GM18870 (cell line): ENCODE measurements at regions not wholly inside any gene's neighbourhood (a gene's known extent, or its start where the extent isn't known, plus 50 kb on each side); places are given as distances from the start of the nearest gene placed in this dataset.
A peak's percentile ranks its signal among the peaks of the same experiment; 100 is the strongest.

Source experiments
- ATAC-seq: cut with Tn5 transposase; IDR thresholded peaks from one replicate; pipeline ENCODE4 v1.9.1; 2021; ENCODE audit warnings: moderate library complexity; ENCODE audit not compliant: unreplicated experiment

DNA sequence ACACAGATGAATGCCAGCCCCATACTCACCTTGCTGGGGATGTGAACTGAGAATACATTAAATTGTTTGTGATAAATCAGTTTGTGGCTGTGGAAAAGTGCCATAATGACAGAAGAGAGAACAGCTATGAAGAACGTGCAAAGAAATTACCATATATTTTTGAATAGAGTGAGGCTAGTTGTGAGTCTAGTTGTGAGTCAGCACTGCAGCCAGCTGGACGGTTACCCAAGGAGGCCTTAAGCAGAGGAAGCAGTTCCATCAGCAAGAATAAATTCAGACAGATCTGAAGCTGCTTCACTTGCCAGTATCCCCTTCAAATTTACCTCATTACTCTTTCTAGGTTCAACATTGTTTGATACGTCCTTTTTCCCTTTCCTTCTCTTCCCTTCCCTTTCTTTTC is 446.0 kb downstream of the MTRR start:
- no peak for ATAC-seq

DNA sequence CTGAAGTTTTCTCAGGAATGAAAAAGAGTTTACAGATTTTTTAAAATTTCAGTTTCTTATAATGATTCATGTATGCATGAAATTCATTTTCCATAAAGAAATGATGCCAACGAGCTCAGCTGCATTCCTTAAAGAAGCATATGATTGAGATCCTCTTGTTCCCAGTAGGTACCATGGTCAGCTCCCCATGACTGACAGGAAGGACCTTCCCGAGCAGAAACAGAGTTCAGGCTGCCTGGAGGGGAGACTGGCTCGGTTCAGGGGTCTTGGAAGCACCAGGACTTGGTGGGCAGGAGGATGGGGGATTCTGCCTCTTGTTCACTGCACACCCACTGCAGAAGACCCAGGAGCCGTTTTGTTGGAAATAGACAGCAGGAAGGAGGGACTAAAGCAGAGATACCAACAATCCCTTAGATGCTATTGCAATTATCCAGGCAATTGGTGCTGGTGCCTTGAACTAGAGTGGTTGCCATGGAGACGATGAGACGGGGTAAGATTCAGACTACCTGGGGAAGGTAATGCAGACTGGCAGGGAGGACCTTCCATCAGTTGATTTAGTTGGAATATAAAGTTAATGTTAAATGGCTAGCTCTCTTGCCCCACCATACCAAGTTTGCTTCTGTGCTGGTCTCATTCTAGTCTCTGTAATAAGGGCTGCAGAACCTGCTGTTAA is 447.8 kb downstream of the MTRR start:
- no peak for ATAC-seq

DNA sequence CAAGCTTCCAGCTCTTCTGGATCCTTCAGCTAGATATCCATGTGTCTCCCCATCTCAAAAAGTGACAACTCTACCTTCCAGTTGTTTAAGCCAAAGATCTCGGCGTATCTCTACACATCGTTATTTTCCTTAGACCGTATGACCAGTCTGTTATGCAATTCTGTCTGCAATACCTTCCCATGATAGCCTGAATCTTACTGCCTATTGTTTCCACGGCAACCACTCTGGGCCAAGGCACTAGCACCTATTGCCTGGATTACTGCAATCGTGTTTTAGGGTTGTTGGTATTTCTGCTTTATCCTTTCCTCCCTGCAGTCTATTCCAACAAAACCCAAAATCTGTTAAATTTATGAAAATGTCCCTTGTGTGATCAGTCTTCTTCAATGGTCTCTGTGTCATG is 448.4 kb downstream of the MTRR start:
- no peak for ATAC-seq

DNA sequence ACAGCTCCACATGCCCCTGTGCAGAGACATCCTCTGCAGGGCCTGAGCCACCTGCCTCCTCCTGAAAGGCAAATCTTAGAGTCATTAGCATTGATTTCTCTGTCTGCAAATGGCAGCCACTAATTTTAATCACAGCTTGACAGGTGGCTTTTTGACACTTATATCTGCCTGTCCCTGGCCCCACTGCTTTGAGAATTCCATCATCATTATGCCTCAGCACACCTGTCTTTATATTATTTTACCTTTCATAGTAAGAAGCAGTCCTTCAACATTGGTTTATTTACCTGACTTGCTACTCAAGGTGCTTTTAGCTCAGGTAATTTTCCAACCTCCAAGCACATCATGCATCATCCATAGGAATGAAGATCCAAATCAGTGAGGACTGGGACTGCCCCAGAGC is 451.3 kb downstream of the MTRR start:
- ATAC-seq, result no peak

DNA sequence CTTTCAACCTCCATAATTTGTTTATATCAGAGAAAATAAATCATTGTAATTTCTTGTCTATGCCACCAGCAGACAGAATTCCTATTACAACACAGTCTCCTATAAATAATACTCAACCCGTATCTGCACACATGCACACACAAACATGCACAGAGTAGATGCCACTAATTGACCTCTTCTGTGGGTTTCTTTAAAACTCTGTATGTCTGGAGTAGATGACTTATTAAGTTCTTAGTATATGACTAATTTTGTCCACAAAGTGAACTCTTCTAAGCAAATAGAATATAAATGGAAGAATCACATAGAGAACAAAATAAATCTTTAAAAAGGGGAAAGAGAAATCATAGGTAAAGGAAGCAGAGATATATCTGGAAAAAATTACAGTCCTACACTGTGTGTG is 452.3 kb downstream of the MTRR start:
- ATAC-seq, result no peak

DNA sequence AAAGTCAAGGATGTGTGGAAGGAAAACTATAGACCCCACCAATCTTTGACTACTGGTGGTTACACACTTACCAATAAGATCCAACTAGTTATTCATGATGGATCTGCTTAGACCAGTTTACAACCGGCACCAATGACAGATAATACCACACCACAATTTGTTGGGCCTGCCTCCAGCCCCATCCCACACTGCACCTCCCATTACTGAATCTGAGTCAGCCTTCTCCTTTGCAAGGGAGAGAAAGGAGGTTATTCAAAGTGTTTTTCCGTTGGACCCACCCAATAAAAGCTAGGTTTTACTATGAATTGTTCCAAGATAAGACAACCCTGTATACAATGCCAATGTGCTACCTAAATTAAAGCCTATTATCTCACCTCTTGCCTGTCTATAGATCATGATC is 453.5 kb downstream of the MTRR start:
- no peak for ATAC-seq

DNA sequence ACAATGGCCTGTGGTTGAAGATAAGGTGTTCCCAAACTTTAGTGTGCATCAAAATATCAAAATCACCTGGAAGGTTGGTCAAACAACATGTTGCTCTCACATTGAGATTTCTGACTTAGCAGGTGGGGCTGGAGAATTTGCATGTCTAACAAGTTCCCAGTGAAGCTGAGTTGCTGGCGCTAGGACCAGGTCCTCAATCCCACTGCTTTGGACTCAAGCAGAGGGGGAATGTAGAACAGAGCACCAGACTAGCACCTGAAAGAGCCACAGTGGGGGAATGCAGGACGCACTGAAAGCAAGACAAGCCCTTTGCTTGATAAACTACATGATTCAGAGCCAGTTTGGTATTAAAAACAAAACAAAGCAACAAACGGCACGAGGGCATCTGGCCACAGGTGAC is 458.1 kb downstream of the MTRR start:
- no peak for ATAC-seq

DNA sequence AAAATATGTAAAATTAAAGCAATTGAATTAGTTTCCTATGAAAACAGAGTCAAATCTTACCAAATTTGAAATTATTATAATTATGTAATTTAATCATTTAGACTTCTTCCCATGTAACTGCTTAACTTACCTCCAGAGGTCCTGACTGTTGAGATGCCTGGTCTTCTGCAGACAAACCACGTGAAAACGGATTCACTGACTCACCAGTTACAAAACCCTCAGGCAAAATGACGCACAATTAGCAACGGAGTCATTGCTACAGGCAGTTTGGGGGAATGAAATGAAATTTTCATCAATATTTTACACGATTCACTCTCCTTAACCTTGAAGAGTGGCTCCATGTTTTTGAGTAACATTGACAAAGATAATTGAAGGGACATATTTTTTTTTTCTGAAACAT is 460.8 kb downstream of the MTRR start:
- no peak for ATAC-seq

DNA sequence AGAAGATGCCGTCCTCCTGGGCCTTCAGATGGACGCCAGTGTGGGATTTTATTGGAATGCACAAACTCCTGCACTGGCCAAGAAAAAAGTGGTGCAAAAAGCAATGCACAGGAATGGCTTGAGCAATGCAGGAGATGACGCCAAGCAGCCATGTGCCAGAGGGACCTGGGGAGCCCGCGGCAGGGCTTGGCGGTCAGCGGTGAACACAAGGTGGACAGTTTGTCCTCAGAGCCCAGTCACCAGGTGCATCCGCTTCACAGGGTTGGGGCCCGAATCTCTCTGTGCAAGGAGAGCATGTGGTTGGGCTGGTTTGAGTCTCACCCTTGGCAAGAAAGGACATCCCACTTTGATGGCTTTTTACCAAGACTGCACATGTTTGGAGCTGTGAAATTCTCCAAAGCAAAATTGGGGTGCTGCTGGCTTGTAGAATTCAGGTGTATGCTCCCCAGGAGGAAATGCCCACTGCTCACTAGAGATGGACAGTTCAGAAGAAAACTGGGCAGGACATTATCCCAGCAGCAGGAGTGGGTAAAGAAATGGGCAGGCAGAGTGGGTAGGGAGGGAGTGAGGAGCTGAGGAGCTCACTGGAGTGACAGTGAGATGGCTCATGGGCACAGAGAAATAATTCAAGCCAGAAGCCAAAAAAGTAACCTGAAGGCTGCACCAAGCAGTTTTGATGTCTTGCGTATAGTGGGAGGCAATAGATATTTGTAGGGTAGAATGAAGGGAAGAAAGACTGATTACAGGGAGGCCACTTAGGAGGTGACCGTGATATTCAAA is 463.9 kb downstream of the MTRR start:
- ATAC-seq, result no peak

DNA sequence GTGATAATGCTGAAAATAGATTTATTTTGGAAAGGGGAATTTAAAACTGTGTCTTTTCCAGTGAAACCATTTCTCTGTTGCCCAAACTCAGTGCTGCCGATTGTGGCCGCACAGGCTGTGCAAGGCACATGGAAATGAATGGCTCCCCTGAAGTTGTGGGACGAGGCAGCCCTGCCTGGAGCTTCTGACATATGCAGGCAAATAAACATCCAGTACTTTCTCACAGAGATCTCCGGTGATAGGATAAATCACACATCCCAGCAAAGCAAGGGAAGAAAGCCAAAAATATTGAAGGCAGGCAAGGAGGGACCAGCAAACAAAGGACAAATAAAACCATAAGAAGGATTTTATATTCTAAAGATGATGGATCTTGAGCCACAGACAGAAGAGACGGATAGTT is 464.5 kb downstream of the MTRR start:
- no peak for ATAC-seq

DNA sequence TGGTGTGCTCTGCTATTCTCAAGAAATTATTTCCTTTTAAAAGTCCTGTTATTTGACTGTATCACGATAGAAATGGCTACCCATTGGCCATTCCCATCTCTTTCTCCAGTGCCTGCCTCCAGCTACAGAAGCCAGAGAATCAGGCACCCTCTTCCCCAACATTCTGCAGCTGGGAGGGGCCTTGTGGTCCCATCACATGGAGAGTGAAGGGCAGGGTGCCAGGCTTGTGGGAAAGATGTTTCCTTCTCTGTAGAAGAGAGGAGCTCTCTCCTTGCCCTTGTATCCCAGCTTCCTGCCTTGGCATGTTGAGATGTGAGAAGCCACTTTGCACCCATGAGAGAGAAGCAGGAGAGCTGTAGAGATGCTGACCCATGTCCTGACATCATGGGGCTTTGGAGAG is 465.0 kb downstream of the MTRR start:
- ATAC-seq, result no peak

DNA sequence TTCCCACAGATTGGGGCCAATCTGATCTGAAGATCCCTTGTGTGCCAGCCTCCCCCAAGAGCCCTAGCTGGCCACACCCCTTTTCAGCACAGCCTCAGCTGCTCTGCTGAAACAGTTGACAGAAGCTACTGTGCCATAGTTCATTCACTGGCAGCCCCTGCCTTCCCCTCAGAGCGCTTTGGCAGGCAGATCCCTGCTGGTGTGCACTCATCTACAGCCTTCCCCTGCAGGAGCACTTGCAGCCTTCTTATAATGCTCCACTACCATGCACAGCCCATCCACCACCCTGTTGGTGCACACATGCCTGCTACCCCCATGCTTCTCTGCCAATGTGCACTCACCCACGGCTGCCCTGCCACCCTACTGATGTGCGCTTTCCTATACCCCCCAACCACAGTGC is 471.3 kb downstream of the MTRR start:
- ATAC-seq, result no peak

DNA sequence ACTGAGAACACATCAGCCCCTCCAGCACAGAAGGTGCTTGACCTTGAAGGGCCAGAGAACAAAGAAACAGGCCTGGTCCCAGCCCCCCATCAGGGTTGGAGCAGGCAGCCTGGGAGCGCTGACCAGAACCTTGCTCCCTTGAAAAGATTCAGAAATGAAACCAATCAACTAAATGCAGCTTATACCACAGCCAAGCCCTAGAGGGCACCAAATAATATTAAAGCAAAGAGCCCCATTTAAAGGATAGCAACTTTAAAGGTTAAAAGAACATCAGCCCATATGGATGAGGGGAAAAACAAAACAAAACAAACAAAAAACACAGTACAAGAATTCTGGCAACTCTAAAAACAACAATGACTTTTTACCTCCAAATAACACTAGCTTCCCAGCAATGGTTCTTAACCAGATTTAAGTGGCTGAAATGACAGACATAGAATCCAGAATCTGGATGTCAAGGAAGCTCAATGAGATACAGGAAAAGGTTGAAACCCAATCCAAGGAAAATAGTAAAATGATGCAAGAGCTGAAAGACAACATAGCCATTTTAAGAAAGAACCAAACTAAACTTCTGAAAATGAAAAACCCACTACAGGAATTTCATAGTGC is 471.9 kb downstream of the MTRR start:
- no peak for ATAC-seq

DNA sequence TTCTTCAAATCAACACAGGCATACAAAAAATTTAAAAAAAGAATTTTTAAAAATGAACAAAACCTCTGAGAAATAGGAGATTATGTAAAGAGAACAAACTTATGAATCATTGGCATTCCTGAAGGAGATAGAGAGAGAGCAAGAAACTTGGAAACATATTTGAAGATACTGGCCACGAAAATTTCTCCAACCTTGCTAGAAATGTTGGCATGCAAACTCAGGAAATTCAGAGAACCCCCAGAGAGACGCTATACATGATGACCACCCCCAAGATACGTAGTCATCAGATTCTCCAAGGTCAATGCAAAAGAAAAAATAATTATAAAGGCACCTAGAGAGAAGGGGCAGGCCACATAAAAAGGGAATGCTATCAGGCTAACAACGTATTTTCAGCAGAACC is 472.5 kb downstream of the MTRR start:
- ATAC-seq, result no peak

DNA sequence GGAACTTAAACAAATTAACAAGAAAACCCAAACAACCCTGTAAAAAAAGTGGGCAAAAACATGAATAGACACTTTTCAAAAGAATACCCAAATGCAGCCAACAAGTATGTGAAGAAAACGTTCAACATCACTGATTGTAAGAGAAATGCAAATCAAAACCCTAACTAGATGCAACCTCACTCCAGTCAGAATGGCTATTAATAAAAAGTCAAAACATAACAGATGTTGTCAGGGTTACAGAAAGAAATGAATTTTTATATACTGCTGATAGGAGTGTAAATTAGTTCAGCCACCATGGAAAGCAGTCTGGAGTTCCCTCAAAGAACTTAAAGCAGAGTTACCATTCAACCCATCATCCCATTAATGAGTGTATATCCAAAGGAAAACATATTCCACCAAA is 479.0 kb downstream of the MTRR start:
- ATAC-seq, result no peak

DNA sequence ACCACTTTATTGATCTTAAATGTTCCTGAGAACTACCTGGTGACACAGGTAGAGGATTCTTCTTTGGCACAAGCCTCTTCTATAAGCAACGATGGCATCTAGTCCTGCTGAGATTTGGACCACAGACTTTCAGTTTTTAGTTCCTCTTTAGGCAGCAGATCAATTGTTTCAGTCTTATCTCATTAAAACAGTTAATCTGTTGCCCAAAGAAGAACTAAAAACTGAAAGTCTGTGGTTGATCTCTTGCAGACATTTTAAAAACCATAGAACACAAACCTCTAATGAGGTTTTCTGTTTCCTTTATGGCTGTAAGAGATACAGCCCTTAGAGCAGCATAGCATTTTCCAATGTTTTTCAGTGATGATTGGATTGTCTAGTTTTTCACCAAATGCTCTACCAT is 480.9 kb downstream of the MTRR start:
- ATAC-seq, result peak; percentile 99

DNA sequence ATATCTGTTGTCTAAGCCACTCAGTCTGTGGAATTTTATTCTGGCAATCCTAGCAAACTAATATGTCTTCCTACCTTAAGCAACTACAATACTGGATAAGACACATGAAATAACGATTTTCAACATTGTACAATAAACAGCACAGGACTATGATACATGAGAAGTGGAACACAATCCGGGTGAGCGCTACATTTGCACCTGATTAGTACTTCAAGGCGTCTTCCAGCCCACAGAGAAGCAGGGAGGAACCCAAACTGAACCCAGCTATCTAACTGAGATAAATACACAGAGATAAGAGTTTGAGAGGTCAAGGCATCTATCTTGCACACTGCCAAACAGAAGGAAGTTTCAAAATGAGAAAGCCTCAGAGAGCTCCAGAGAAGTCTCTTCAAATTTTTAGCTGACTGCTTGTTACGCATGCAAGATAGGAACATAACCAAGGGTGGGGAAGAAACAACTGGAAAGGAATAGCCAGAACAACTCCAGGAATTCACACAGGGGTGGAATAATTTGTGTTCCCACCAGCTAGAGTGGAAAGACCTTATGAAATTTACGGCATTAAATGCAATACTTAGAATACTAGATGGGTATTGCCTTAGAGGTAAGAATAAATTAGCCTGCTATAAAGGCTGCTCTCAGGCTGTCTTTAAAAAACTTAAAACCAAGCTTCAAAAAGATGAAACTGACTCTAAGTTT is 481.8 kb downstream of the MTRR start:
- ATAC-seq, result no peak

DNA sequence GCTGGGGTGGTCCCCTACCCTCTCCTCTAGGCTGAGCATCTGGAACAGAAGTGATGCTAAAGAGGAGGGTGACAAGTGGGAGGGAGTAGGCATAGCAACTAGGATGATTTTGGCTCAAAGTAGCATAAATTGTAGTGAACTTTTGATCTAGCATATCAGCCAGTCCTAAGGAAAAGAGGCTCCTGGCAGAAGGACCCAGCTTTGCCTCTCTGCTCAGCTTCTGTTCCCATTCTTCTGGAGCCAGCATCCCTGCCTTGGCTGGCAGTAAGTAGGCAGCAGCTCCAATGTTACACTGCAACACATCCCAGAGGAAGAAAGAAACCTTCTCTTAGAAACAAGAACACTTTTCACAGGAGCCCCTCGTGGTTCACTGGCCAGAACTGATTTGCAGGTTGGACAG is 487.0 kb downstream of the MTRR start:
- no peak for ATAC-seq

DNA sequence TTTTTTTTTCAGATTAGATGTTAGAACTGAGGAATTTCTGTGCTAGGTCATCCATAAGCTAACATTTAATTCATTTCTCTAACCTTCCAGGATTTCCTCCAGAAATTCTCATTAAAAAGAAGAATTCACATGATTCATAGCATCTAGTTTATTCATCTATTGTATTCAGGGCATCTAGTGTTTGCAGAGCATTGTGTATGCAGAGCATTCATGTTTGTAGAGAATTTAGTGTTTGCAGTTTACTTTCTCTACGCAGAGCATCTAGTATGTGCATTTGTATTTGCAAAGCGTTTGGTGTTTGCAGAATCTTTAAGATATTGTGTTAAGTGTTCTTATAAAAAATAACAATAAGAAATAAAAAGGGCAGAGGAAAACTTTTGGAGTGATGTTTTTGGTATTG is 491.1 kb downstream of the MTRR start:
- no peak for ATAC-seq

DNA sequence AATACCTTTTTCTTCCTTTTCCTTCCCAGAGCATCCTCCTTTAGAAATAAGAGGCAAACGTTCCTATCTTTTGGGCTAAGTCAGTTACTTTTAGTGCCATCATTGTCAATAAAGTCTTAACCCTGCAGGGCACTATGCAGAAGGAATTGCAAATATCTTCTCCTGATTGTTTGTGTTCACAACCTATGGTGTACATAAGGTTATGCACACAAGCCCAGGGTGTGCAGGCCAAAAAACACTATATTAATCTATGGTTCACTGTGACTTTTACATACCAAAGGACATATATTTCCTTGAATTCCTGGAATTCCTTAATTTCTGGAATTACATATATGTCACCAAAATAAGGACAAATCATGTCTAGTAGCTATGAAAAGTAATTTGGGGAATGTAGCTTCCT is 493.5 kb downstream of the MTRR start:
- no peak for ATAC-seq

DNA sequence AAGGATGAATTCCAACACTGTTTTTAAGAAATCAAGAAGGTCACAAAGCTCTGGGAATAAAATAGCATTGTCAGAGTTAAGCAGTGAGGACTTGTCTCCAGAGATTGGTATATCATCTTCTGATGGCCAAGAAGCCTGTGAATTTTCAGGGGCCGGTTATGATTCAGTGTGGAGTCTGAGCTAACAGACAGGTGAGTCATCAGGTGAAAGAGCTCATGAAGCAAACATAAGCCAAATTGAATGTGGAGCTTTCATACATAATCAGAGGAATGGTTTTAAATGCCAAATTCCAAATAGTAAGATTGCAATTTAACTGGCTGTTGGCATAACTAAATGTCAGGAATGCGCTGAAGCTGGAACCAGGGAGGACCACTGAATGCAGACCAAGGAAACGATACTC is 494.2 kb downstream of the MTRR start:
- ATAC-seq, result no peak

DNA sequence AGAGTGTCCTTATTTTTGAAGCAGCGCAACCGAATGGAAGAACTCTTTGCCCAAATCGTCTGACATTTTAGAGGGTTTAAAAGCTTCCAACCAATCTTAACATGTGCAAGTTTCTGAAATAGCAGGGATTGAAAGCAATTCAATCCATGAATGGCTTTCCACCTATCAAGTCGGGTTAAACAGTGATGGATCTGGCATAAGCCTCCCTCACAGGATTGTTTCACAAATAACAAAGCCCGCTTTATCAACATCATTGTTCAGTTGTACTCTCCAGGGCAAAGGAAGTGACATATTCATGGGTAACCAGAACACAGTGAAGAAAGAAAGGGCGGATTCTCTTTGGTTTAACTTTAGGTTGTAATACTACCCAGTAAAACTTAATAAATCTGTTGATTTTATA is 497.3 kb downstream of the MTRR start:
- ATAC-seq, result no peak
